ENCODE measurements at regions not wholly inside any gene's neighbourhood (a gene's known extent, or its start where the extent isn't known, plus 50 kb on each side); places are given as distances from the start of the nearest gene placed in this dataset.

GRCh38 chr4:120517966-120518365, 404.6 kb downstream of the PRDM5 start:
- no peaks in the 10 kb centered on the region for H3K9me3 Mint-ChIP-seq
- H3K27me3 Mint-ChIP-seq: no peaks in the 10 kb centered on the region
- H3K4me3 Mint-ChIP-seq: no peak overlapping the region
- no peaks in the 10 kb centered on the region for H3K4me1 Mint-ChIP-seq
- no peak overlapping the region for H3K27ac Mint-ChIP-seq (ENCODE audit: low read depth)
- H3K36me3 Mint-ChIP-seq (ENCODE audit: insufficient read depth): peaks cover 1% of the 10 kb centered on the region
- DNase-seq (ENCODE audit: low spot score in 2 of 2): no peak
- ATAC-seq (replicated peaks; ENCODE audit: extremely low read depth, poor library complexity, severe bottlenecking): no peak

GRCh38 chr4:120509719-120510118, 412.8 kb downstream of the PRDM5 start:
- peaks cover 16% of the 10 kb centered on the region for H3K9me3 Mint-ChIP-seq
- H3K4me1 Mint-ChIP-seq: no peaks in the 10 kb centered on the region
- H3K27ac Mint-ChIP-seq (ENCODE audit: low read depth): no peak overlapping the region
- DNase-seq (ENCODE audit: low spot score in 2 of 2): no peak
- H3K27me3 Mint-ChIP-seq: no peaks in the 10 kb centered on the region
- H3K4me3 Mint-ChIP-seq: no peak overlapping the region
- ATAC-seq (replicated peaks; ENCODE audit: extremely low read depth, poor library complexity, severe bottlenecking): no peak
- no peaks in the 10 kb centered on the region for H3K36me3 Mint-ChIP-seq (ENCODE audit: insufficient read depth)

GRCh38 chr4:120509222-120509621, 413.3 kb downstream of the PRDM5 start:
- DNase-seq (ENCODE audit: low spot score in 2 of 2) (no peak), ATAC-seq (replicated peaks; ENCODE audit: extremely low read depth, poor library complexity, severe bottlenecking) (no peak)
- Mint-ChIP-seq H3K4me3 (no peak overlapping the region), H3K4me1 (no peaks in the 10 kb centered on the region), H3K27ac (ENCODE audit: low read depth) (no peak overlapping the region), H3K9me3 (peaks cover 16% of the 10 kb centered on the region), H3K36me3 (ENCODE audit: insufficient read depth) (no peaks in the 10 kb centered on the region), H3K27me3 (no peaks in the 10 kb centered on the region)

- H3K4me1 Mint-ChIP-seq: no peaks in the 10 kb centered on the region
- DNase-seq (ENCODE audit: low spot score in 2 of 2) (no peak), ATAC-seq (replicated peaks; ENCODE audit: extremely low read depth, poor library complexity, severe bottlenecking) (no peak)
- H3K27ac Mint-ChIP-seq (ENCODE audit: low read depth): no peak overlapping the region
- no peaks in the 10 kb centered on the region for H3K36me3 Mint-ChIP-seq (ENCODE audit: insufficient read depth)
- H3K4me3 Mint-ChIP-seq: no peak overlapping the region
- peaks cover 19% of the 10 kb centered on the region for H3K9me3 Mint-ChIP-seq
- H3K27me3 Mint-ChIP-seq: no peaks in the 10 kb centered on the region
Observed at GRCh38 chr4:120508036-120508435, 414.5 kb downstream of the PRDM5 start.

GRCh38 chr4:120506536-120506935, 416.0 kb downstream of the PRDM5 start:
- Mint-ChIP-seq H3K4me3 (no peak overlapping the region), H3K27ac (ENCODE audit: low read depth) (no peak overlapping the region), H3K9me3 (peaks cover 19% of the 10 kb centered on the region), H3K36me3 (ENCODE audit: insufficient read depth) (no peaks in the 10 kb centered on the region), H3K4me1 (no peaks in the 10 kb centered on the region), H3K27me3 (no peaks in the 10 kb centered on the region)
- DNase-seq (ENCODE audit: low spot score in 2 of 2): no peak
- ATAC-seq (replicated peaks; ENCODE audit: extremely low read depth, poor library complexity, severe bottlenecking): no peak

- DNase-seq (ENCODE audit: low spot score in 2 of 2) (no peak), ATAC-seq (replicated peaks; ENCODE audit: extremely low read depth, poor library complexity, severe bottlenecking) (no peak)
- Mint-ChIP-seq H3K4me1 (no peaks in the 10 kb centered on the region), H3K27ac (ENCODE audit: low read depth) (no peak overlapping the region), H3K36me3 (ENCODE audit: insufficient read depth) (no peaks in the 10 kb centered on the region), H3K4me3 (no peak overlapping the region), H3K27me3 (no peaks in the 10 kb centered on the region), H3K9me3 (peaks cover 8% of the 10 kb centered on the region)
Observed at GRCh38 chr4:120498678-120499077, 423.8 kb downstream of the PRDM5 start.

GRCh38 chr4:120491481-120491880, 424.8 kb upstream of the MAD2L1 start:
- Mint-ChIP-seq H3K4me1 (no peaks in the 10 kb centered on the region), H3K27me3 (no peaks in the 10 kb centered on the region), H3K27ac (ENCODE audit: low read depth) (no peak overlapping the region), H3K4me3 (no peak overlapping the region), H3K36me3 (ENCODE audit: insufficient read depth) (no peaks in the 10 kb centered on the region), H3K9me3 (no peaks in the 10 kb centered on the region)
- ATAC-seq (replicated peaks; ENCODE audit: extremely low read depth, poor library complexity, severe bottlenecking): no peak
- DNase-seq (ENCODE audit: low spot score in 2 of 2): no peak

GRCh38 chr4:120481756-120482155, 415.1 kb upstream of the MAD2L1 start:
- H3K27ac Mint-ChIP-seq (ENCODE audit: low read depth): no peak overlapping the region
- ATAC-seq (replicated peaks; ENCODE audit: extremely low read depth, poor library complexity, severe bottlenecking) (no peak), DNase-seq (ENCODE audit: low spot score in 2 of 2) (no peak)
- no peaks in the 10 kb centered on the region for H3K27me3 Mint-ChIP-seq
- no peaks in the 10 kb centered on the region for H3K9me3 Mint-ChIP-seq
- no peaks in the 10 kb centered on the region for H3K36me3 Mint-ChIP-seq (ENCODE audit: insufficient read depth)
- no peaks in the 10 kb centered on the region for H3K4me1 Mint-ChIP-seq
- H3K4me3 Mint-ChIP-seq: no peak overlapping the region

GRCh38 chr4:120472447-120473131, 405.9 kb upstream of the MAD2L1 start:
- no peaks in the 10 kb centered on the region for H3K36me3 Mint-ChIP-seq (ENCODE audit: insufficient read depth)
- DNase-seq (ENCODE audit: low spot score in 2 of 2) (no peak), ATAC-seq (replicated peaks; ENCODE audit: extremely low read depth, poor library complexity, severe bottlenecking) (no peak)
- no peak overlapping the region for H3K27ac Mint-ChIP-seq (ENCODE audit: low read depth)
- H3K4me1 Mint-ChIP-seq: no peaks in the 10 kb centered on the region
- no peaks in the 10 kb centered on the region for H3K9me3 Mint-ChIP-seq
- no peaks in the 10 kb centered on the region for H3K27me3 Mint-ChIP-seq
- H3K4me3 Mint-ChIP-seq: no peak overlapping the region

- DNase-seq (ENCODE audit: low spot score in 2 of 2): no peak
Observed at GRCh38 chr4:120466429-120466828, 399.8 kb upstream of the MAD2L1 start.

GRCh38 chr4:120454788-120455187, 388.1 kb upstream of the MAD2L1 start:
- no peak for ATAC-seq (replicated peaks; ENCODE audit: extremely low read depth, poor library complexity, severe bottlenecking)
- Mint-ChIP-seq H3K27me3 (peaks cover 7% of the 10 kb centered on the region), H3K36me3 (ENCODE audit: insufficient read depth) (no peaks in the 10 kb centered on the region)

More at GRCh38 chr4:120466429-120466828, 399.8 kb upstream of the MAD2L1 start:
- no peak overlapping the region for H3K27ac Mint-ChIP-seq (ENCODE audit: low read depth)
- H3K27me3 Mint-ChIP-seq: no peaks in the 10 kb centered on the region
- no peaks in the 10 kb centered on the region for H3K4me1 Mint-ChIP-seq
- ATAC-seq (replicated peaks; ENCODE audit: extremely low read depth, poor library complexity, severe bottlenecking): no peak
- H3K4me3 Mint-ChIP-seq: no peak overlapping the region
- peaks cover 30% of the 10 kb centered on the region for H3K9me3 Mint-ChIP-seq
- no peaks in the 10 kb centered on the region for H3K36me3 Mint-ChIP-seq (ENCODE audit: insufficient read depth)

GRCh38 chr4:120452536-120452935, 385.9 kb upstream of the MAD2L1 start:
- no peak overlapping the region for H3K4me3 Mint-ChIP-seq
- no peaks in the 10 kb centered on the region for H3K9me3 Mint-ChIP-seq
- no peak overlapping the region for H3K27ac Mint-ChIP-seq (ENCODE audit: low read depth)
- H3K4me1 Mint-ChIP-seq: no peaks in the 10 kb centered on the region
- no peak for ATAC-seq (replicated peaks; ENCODE audit: extremely low read depth, poor library complexity, severe bottlenecking)
- DNase-seq (ENCODE audit: low spot score in 2 of 2): no peak
- H3K36me3 Mint-ChIP-seq (ENCODE audit: insufficient read depth): no peaks in the 10 kb centered on the region
- peaks cover 7% of the 10 kb centered on the region for H3K27me3 Mint-ChIP-seq

More at GRCh38 chr4:120454788-120455187, 388.1 kb upstream of the MAD2L1 start:
- H3K4me1 Mint-ChIP-seq: no peaks in the 10 kb centered on the region
- no peak overlapping the region for H3K27ac Mint-ChIP-seq (ENCODE audit: low read depth)
- H3K9me3 Mint-ChIP-seq: no peaks in the 10 kb centered on the region
- no peak for DNase-seq (ENCODE audit: low spot score in 2 of 2)
- H3K4me3 Mint-ChIP-seq: no peak overlapping the region

GRCh38 chr4:120452001-120452400, 385.4 kb upstream of the MAD2L1 start:
- DNase-seq (ENCODE audit: low spot score in 2 of 2) (no peak), ATAC-seq (replicated peaks; ENCODE audit: extremely low read depth, poor library complexity, severe bottlenecking) (no peak)
- Mint-ChIP-seq H3K4me1 (no peaks in the 10 kb centered on the region), H3K9me3 (no peaks in the 10 kb centered on the region), H3K27me3 (peaks cover 7% of the 10 kb centered on the region), H3K27ac (ENCODE audit: low read depth) (no peak overlapping the region), H3K36me3 (ENCODE audit: insufficient read depth) (no peaks in the 10 kb centered on the region), H3K4me3 (no peak overlapping the region)
